Heart left ventricle (tissue), 16 donors: ENCODE measurements at regions not wholly inside any gene's neighbourhood (a gene's known extent, or its start where the extent isn't known, plus 50 kb on each side); places are given as distances from the start of the nearest gene placed in this dataset.

Experiments
- ATAC-seq, 4 donors: fragments of 200-7000 bp; cut with Tn5 transposase; one replicate each; pipeline ENCODE4 v1.9.1; 2020 to 2022; ENCODE audit warnings: moderate library complexity in 4 of 4, mild to moderate bottlenecking in 3 of 4, moderate number of reproducible peaks in 1 of 4
- DNase-seq, 5 donors: peaks; one replicate each; pipeline ENCODE4 v3.0.0-alpha.2; 2020
- H3K27ac ChIP-seq, 12 donors: fragments of 200-600 bp; sonication (generic) in 4 of 12; one replicate each; pipeline versions ENCODE4 v1.5.0 to v1.8.0; 2016 to 2022; ENCODE audit warnings: mild to moderate bottlenecking in 2 of 12
- H3K27me3 ChIP-seq, 9 donors: fragments of 200-600 bp; sonication (generic) in 2 of 9; one replicate each; pipeline versions ENCODE4 v1.5.1 to v1.8.0; 2016 to 2022; ENCODE audit warnings: mild to moderate bottlenecking in 3 of 9
- H3K36me3 ChIP-seq, 9 donors: fragments of 200-600 bp; sonication (generic) in 2 of 9; one replicate each; pipeline versions ENCODE4 v1.5.0 to v1.8.0; 2018 to 2022; ENCODE audit warnings: mild to moderate bottlenecking in 2 of 9
- H3K4me1 ChIP-seq, 12 donors: fragments of 200-600 bp; sonication (generic) in 4 of 12; one replicate each; pipeline versions ENCODE4 v1.5.0 to v1.8.0; 2016 to 2022; ENCODE audit warnings: mild to moderate bottlenecking in 3 of 12
- H3K4me3 ChIP-seq, 12 donors: fragments of 200-600 bp; sonication (generic) in 4 of 12; one replicate each; pipeline versions ENCODE4 v1.5.0 to v1.8.0; 2017 to 2022; ENCODE audit warnings: mild to moderate bottlenecking in 9 of 12, moderate library complexity in 4 of 12
- H3K9me3 ChIP-seq, 12 donors: fragments of 200-600 bp; sonication (generic) in 4 of 12; one replicate each; pipeline versions ENCODE4 v1.5.0 to v1.8.0; 2016 to 2022; ENCODE audit warnings: mild to moderate bottlenecking in 1 of 12
- POLR2A ChIP-seq, 2 donors: fragments of 450-650 bp; IDR thresholded peaks; one replicate each; pipeline ENCODE4 v1.6.1; 2017; ENCODE audit warnings: antibody characterized with exemption in 2 of 2, mild to moderate bottlenecking in 2 of 2, moderate library complexity in 2 of 2
- WGBS, 4 donors: extraction: QIAGEN DNeasy Blood & Tissue Kit in 2 of 4; methylation state at CpG; one replicate each; pipeline versions ENCODE4 v1.1.5 to v1.1.7; 2013 to 2018; 5-methylcytosine and 5-hydroxymethylcytosine counted together
- intact Hi-C, 10 donors: fragments of 100-400 bp; cut with DNase I; formaldehyde crosslinking; loops; one replicate each; pipeline versions ENCODE4 v1.11.1 to v1.14.2; 2022
- TF ChIP-seq, protein P1 (sequence below), 12 donors: fragments of 200-600 bp; sonication (generic) in 4 of 12; IDR thresholded peaks; one replicate each; pipeline versions ENCODE4 v1.5.0 to v1.8.0; 2018 to 2022; ENCODE audit warnings: antibody characterized with exemption in 12 of 12, mild to moderate bottlenecking in 5 of 12
- donor health status: ischemic (EF 13 %, LVEDD 7.1; RV severe dilation, severe dysfunction).
- donor health status: healthy with polysubstance abuse.
- donor health status: DM: no; HTN: yes; CAD: no.
- donor health status: DM: no; HTN: no; CAD: no.
- donor health status: ischemic (EF 25% LVEDD 6.9; RV normal size, moderate dysfunction).
- donor health status: ischemic (EF 25% LVEDD 5.7; RV mildly dilated, moderate dysfunction).
- donor health status: healthy.
- donor health status: DM: yes; HTN: yes; CAD: no.
- donor health status: ischemic (EF 35%, LVEDD 5.7; RV mildly dilated, moderate dysfunction).
- donor health status: nonischemic (EF 11% LVEDD 7.7; RV severe dilation, severe dysfunction).
- donor health status: DM: yes; HTN: yes; CAD: no.
- donor health status: PGD.
- donor health status: ischemic (EF 29% LVEDD 5.4; RV normal size, mild dysfunction).
- donor health status: nonischemic (EF 23%, LVEDD 6.1; RV moderate dilation, normal function).

DNA sequence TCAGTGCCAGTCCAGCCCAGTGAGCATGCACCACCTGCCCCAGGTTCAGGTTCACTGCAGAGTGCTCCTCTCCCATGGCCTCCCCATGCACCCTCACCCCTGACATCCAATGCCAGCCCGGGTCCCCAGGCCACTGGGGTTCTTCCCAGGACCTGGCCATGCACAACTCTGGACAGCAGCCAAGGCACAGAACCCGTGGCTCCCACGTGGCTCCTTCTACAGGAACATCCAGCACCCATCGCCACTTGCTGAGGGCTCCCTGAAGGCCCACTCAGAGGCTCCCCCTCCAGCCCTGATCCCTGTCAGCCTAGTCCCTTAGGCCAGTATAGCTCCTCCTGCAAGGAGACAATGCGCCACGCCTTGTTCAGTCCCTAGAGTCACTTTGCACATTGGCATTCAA lies 110.8 kb downstream of the IRX2 start:
- no peaks in the 10 kb centered on the region for H3K9me3 ChIP-seq
- WGBS, 4 donors: 79 to 100% (median 82%) methylated on average over 6 of the region's 6 CpGs
- no peaks in the 10 kb centered on the region for H3K4me1 ChIP-seq
- peaks cover 0 to 8% (median 0%) of the 10 kb centered on the region in 9 donors for H3K27me3 ChIP-seq
- intact Hi-C loops: no loop called here
- ATAC-seq (no peak), DNase-seq (no peak)
- TF ChIP-seq POLR2A (IDR thresholded peaks at IDR 0.05): no peak
- TF ChIP-seq, protein P1, sequence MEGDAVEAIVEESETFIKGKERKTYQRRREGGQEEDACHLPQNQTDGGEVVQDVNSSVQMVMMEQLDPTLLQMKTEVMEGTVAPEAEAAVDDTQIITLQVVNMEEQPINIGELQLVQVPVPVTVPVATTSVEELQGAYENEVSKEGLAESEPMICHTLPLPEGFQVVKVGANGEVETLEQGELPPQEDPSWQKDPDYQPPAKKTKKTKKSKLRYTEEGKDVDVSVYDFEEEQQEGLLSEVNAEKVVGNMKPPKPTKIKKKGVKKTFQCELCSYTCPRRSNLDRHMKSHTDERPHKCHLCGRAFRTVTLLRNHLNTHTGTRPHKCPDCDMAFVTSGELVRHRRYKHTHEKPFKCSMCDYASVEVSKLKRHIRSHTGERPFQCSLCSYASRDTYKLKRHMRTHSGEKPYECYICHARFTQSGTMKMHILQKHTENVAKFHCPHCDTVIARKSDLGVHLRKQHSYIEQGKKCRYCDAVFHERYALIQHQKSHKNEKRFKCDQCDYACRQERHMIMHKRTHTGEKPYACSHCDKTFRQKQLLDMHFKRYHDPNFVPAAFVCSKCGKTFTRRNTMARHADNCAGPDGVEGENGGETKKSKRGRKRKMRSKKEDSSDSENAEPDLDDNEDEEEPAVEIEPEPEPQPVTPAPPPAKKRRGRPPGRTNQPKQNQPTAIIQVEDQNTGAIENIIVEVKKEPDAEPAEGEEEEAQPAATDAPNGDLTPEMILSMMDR (IDR thresholded peaks at IDR 0.05): no peak
- no peaks in the 10 kb centered on the region for H3K36me3 ChIP-seq
- H3K4me3 ChIP-seq: no peak overlapping the region
- H3K27ac ChIP-seq: no peak overlapping the region

DNA sequence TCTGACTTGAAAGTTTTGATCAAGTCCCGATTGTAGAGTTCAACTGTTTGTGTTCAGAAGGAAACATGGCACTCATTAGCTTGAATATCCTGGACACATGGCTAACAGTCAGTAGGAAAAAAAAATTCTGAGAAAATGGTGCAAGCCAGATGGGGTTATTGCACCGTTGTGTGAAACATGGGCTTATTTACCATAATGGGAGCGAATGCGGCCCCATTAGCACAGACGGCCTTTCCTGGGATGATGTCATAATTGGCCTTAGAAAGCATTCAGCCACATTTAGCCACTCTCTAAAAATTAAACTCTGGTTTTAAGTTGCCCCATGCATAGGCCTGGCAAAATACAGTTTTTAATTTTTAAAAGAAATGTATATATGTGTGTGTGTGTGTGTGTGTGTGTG lies 112.1 kb downstream of the IRX2 start:
- TF ChIP-seq POLR2A (IDR thresholded peaks at IDR 0.05): no peak
- TF ChIP-seq, protein P1 (IDR thresholded peaks at IDR 0.05): no peak
- Histone ChIP-seq H3K27ac (no peak overlapping the region), H3K27me3 (peaks cover 0 to 14% (median 0%) of the 10 kb centered on the region in 9 donors), H3K36me3 (no peaks in the 10 kb centered on the region), H3K9me3 (no peaks in the 10 kb centered on the region), H3K4me3 (no peak overlapping the region), H3K4me1 (no peaks in the 10 kb centered on the region)
- DNase-seq: no peak
- WGBS, 4 donors: 59 to 69% (median 64%) methylated on average over 5 of the region's 5 CpGs
- intact Hi-C loops: no loop called here
- ATAC-seq: no peak

DNA sequence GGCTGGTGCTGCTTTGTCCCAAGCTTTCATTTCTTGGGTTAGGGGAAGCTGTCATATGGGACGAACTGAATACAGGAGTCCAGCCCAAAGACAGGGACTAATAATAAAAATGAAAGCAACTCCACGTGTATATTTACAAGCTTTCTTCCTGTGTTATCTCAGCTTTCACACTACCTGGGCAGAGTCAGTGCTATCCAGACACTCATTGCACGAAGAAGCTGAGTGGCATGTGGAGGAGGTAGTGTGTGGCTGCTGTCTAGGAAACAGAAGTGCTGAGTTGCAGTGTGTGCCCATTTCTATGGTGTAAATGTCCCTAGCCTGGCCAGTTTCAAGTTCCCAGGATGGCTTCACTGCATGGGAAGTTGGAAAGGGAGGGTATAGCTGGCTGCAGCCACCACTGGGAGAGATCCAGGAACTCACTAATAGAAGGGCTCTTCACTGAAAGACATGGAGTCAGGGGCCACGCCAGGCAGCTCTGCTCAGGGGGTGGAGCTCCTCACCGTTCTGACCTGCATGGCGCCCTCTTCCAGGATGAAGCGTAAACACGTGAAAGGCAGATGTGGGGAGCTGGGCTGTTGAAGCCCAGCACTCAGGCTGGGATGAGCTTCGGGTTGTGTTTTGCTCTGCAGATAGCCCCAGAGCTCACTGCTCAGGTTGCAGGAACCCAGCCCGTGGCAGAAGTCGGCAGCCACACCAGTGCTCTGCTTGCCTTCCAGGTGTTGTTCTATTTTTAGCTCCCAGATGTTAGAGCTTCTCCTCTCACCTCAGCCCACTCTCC lies 116.9 kb downstream of the IRX2 start:
- DNase-seq (no peak), ATAC-seq (no peak)
- Histone ChIP-seq H3K27ac (no peak overlapping the region), H3K36me3 (no peaks in the 10 kb centered on the region), H3K4me3 (no peak overlapping the region), H3K27me3 (peaks cover 0 to 21% (median 0%) of the 10 kb centered on the region in 9 donors), H3K4me1 (no peaks in the 10 kb centered on the region), H3K9me3 (no peaks in the 10 kb centered on the region)
- no peak for TF ChIP-seq POLR2A (IDR thresholded peaks at IDR 0.05)
- TF ChIP-seq, protein P1 (IDR thresholded peaks at IDR 0.05): no peak
- WGBS, 4 donors: 53 to 62% (median 58%) methylated on average over 11 of the region's 11 CpGs
- intact Hi-C loops: no loop called here

DNA sequence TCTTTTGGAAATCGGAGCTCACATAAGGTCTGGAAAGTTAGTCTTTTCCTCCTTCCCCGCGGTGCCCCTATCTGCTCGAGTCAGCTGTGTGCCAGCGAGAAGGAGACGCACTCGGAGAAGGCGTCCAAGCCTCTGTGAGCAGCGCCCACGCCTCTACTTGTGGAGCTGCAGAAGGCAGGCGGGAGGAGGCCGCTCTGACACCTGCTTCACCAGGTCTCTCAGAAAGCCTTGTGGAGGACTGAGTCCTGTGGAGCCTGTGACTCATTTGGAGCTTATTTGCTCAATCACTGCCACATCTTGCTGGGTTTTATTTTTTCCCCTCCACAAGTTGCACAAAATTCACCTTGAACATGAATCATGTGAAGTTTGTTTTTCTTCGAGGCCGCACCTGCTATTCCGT lies 117.5 kb downstream of the IRX2 start:
- Histone ChIP-seq H3K4me1 (no peaks in the 10 kb centered on the region), H3K9me3 (no peaks in the 10 kb centered on the region), H3K36me3 (no peaks in the 10 kb centered on the region), H3K27me3 (peaks cover 0 to 21% (median 0%) of the 10 kb centered on the region in 9 donors), H3K4me3 (no peak overlapping the region), H3K27ac (no peak overlapping the region)
- 87 to 94% (median 90%) methylated on average over 15 of the region's 15 CpGs for WGBS, 4 donors
- no peak for ATAC-seq
- TF ChIP-seq, protein P1 (IDR thresholded peaks at IDR 0.05): no peak
- intact Hi-C loops: no loop called here
- no peak for DNase-seq
